Body of pancreas (tissue), 4 donors: ENCODE measurements at regions not wholly inside any gene's neighbourhood (a gene's known extent, or its start where the extent isn't known, plus 50 kb on each side); places are given as distances from the start of the nearest gene placed in this dataset.

Experiments
- POLR2A ChIP-seq, 3 donors: fragments of 450-650 bp; IDR thresholded peaks; one replicate each; pipeline ENCODE4 v1.6.1; 2016; ENCODE audit warnings: antibody characterized with exemption in 3 of 3, mild to moderate bottlenecking in 2 of 3
- TF ChIP-seq, protein P1 (sequence below), 7 experiments: fragments of 450-650 bp in 4 of 7; fragments of 200-600 bp in 3 of 7; sonication (generic) in 3 of 7; IDR thresholded peaks; one replicate each; pipeline ENCODE4 v1.5.1; 2016 to 2019; ENCODE audit warnings: antibody characterized with exemption in 7 of 7

DNA sequence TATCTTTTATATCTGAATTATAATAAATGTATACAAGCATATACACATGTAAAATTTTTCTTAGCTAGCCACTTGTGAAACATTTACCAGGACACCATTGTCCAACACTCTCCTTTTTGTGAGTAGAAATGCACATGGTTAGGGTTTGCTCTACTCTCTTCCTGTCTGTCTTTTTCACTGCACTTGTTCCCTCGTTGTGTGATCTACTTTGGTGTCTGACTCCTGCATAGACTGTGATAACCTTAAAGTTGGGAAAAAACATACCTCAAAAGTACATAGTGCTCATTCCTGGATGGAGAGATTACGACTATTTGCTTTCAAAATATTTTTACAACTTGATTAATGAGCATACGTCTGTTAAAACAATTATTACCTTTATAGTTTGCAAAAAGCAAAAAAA, 294.1 kb upstream of the FLRT2 start:
- TF ChIP-seq, protein P1, sequence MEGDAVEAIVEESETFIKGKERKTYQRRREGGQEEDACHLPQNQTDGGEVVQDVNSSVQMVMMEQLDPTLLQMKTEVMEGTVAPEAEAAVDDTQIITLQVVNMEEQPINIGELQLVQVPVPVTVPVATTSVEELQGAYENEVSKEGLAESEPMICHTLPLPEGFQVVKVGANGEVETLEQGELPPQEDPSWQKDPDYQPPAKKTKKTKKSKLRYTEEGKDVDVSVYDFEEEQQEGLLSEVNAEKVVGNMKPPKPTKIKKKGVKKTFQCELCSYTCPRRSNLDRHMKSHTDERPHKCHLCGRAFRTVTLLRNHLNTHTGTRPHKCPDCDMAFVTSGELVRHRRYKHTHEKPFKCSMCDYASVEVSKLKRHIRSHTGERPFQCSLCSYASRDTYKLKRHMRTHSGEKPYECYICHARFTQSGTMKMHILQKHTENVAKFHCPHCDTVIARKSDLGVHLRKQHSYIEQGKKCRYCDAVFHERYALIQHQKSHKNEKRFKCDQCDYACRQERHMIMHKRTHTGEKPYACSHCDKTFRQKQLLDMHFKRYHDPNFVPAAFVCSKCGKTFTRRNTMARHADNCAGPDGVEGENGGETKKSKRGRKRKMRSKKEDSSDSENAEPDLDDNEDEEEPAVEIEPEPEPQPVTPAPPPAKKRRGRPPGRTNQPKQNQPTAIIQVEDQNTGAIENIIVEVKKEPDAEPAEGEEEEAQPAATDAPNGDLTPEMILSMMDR (IDR thresholded peaks at IDR 0.05), result no peak
- TF ChIP-seq POLR2A (IDR thresholded peaks at IDR 0.05), result no peak
